ENCODE measurements at regions not wholly inside any gene's neighbourhood (a gene's known extent, or its start where the extent isn't known, plus 50 kb on each side); places are given as distances from the start of the nearest gene placed in this dataset.
"Not testable (repeated sequence)": the region's sequence is repeated elsewhere in the genome, so short reads cannot be mapped to it uniquely, and the experiment has no call there.

GRCh38 chr9:80771555-80772347, 917.6 kb downstream of the TLE1 start:
- Histone ChIP-seq H3K36me3 (no peaks in the 10 kb centered on the region), H3K4me3 (ENCODE audit: low read depth, low read length) (no peak overlapping the region), H3K27me3 (ENCODE audit: insufficient read depth, low read depth, severe bottlenecking) (no peaks in the 10 kb centered on the region), H3K9me3 (ENCODE audit: severe bottlenecking) (no peaks in the 10 kb centered on the region), H3K27ac (no peak overlapping the region)
- no peak for TF ChIP-seq CTCF (IDR thresholded peaks at IDR 0.05; ENCODE audit: low read depth, low read length)
- no peak for DNase-seq

GRCh38 chr9:80763536-80763935, 925.8 kb downstream of the TLE1 start:
- Histone ChIP-seq H3K36me3 (no peaks in the 10 kb centered on the region), H3K27me3 (ENCODE audit: insufficient read depth, low read depth, severe bottlenecking) (no peaks in the 10 kb centered on the region), H3K27ac (no peak overlapping the region), H3K9me3 (ENCODE audit: severe bottlenecking) (no peaks in the 10 kb centered on the region), H3K4me3 (ENCODE audit: low read depth, low read length) (no peak overlapping the region)
- TF ChIP-seq CTCF (IDR thresholded peaks at IDR 0.05; ENCODE audit: low read depth, low read length), result no peak
- DNase-seq, result no peak

GRCh38 chr9:80755586-80755985, 933.8 kb downstream of the TLE1 start:
- no peak for TF ChIP-seq CTCF (IDR thresholded peaks at IDR 0.05; ENCODE audit: low read depth, low read length)
- no peaks in the 10 kb centered on the region for H3K36me3 ChIP-seq

GRCh38 chr9:80747056-80747455, 942.3 kb downstream of the TLE1 start:
- not testable (repeated sequence) for H3K4me3 ChIP-seq (ENCODE audit: low read depth, low read length); H3K9me3 ChIP-seq (ENCODE audit: severe bottlenecking); DNase-seq; H3K27me3 ChIP-seq (ENCODE audit: insufficient read depth, low read depth, severe bottlenecking); H3K36me3 ChIP-seq; H3K27ac ChIP-seq

More at GRCh38 chr9:80755586-80755985, 933.8 kb downstream of the TLE1 start:
- no peak for DNase-seq
- no peaks in the 10 kb centered on the region for H3K9me3 ChIP-seq (ENCODE audit: severe bottlenecking)
- H3K27ac ChIP-seq, result no peak overlapping the region
- no peaks in the 10 kb centered on the region for H3K27me3 ChIP-seq (ENCODE audit: insufficient read depth, low read depth, severe bottlenecking)
- H3K4me3 ChIP-seq (ENCODE audit: low read depth, low read length), result no peak overlapping the region

- no peak for TF ChIP-seq CTCF (IDR thresholded peaks at IDR 0.05; ENCODE audit: low read depth, low read length)
- no peak overlapping the region for H3K4me3 ChIP-seq (ENCODE audit: low read depth, low read length)
- H3K9me3 ChIP-seq (ENCODE audit: severe bottlenecking), result no peaks in the 10 kb centered on the region
- no peak overlapping the region for H3K27ac ChIP-seq
- no peaks in the 10 kb centered on the region for H3K36me3 ChIP-seq
- no peak for DNase-seq
- H3K27me3 ChIP-seq (ENCODE audit: insufficient read depth, low read depth, severe bottlenecking), result no peaks in the 10 kb centered on the region
Measured at GRCh38 chr9:80732506-80732905, 956.8 kb downstream of the TLE1 start.

- no peaks in the 10 kb centered on the region for H3K36me3 ChIP-seq
- H3K27me3 ChIP-seq (ENCODE audit: insufficient read depth, low read depth, severe bottlenecking), result no peaks in the 10 kb centered on the region
- H3K4me3 ChIP-seq (ENCODE audit: low read depth, low read length), result no peak overlapping the region
- no peak for TF ChIP-seq CTCF (IDR thresholded peaks at IDR 0.05; ENCODE audit: low read depth, low read length)
- H3K27ac ChIP-seq, result no peak overlapping the region
- H3K9me3 ChIP-seq (ENCODE audit: severe bottlenecking), result no peaks in the 10 kb centered on the region
- DNase-seq, result no peak
Measured at GRCh38 chr9:80720579-80720978, 968.8 kb downstream of the TLE1 start.

All from WERI-Rb-1 (cell line).